ENCODE measurements at regions not wholly inside any gene's neighbourhood (a gene's known extent, or its start where the extent isn't known, plus 50 kb on each side); places are given as distances from the start of the nearest gene placed in this dataset.
"Not testable (repeated sequence)": the region's sequence is repeated elsewhere in the genome, so short reads cannot be mapped to it uniquely, and the experiment has no call there.

DNA sequence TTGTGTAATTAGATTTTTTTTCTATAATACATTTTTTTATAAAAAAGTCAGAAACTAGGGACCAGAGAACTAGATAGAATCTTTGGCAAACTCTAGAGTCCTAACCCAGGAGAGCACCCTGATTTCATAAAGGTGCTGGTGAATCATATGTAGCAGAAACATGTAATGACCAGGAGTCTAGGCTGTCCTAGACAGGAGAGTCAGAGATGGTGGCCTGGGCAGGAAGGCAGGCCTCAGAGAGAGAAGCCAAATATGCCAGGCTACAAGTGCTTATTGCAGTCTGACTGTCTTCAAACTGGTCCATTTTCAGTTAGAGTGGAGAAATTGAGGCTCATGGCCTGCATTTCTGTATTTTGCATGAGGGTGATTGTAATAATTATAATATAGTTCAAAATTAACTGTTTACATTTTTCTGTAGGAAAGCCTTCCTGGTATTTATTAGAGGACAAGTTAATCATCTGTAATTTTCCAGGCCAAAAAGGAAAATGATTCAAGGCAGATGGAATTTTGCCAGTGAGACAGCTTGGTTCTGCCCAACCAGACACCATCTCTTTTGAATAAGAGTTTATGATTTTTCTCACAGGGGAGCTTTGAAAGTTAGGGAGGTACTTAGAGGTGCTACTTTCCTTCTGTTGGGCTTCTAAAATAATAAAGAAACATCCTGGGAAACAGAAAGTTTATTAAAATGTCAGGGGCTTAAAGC, 129.8 kb downstream of the S1PR1 start:
- no peak for DNase-seq (ENCODE audit: extremely low read depth in 1 of 2, low read depth in 1 of 2)

DNA sequence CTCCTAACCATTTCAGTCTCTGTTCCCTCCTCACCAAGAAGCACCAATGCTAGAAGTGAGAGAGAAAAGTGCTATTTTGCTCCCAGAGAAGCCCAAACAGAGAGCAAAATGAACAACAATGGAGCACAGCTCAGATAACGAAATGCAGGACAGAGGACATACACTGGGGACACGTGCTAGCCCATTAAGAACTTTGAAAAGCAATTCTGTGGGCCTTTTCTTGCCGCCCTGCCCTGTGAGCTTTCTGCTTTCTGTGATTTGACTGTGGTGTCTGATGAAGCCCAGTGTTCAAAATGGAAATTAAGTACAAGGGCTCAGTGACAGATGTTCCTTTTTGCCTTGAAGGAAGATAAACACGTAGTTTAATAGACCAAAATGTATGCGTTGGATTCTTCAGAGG, 130.8 kb downstream of the S1PR1 start:
- no peak for DNase-seq (ENCODE audit: extremely low read depth in 1 of 2, low read depth in 1 of 2)

DNA sequence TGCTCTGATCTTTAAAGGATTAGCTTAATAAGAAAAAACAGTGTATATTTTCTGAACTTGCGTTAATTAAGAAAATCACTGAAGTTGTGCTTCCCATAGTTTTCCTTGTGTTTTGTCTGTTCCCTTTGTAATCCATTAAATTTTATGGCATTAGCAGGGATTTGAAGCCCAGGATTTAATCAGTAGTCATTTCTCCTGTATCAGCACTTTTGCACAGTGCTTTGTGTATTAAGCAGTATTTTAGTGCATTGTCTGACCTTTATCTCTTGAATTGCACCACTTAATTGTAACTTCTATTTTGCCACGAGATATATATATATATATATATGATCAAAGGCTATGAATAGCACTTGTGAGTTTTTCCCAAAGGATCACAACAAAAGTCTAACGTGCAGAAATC, 133.7 kb downstream of the S1PR1 start:
- DNase-seq (ENCODE audit: extremely low read depth in 1 of 2, low read depth in 1 of 2), result no peak

DNA sequence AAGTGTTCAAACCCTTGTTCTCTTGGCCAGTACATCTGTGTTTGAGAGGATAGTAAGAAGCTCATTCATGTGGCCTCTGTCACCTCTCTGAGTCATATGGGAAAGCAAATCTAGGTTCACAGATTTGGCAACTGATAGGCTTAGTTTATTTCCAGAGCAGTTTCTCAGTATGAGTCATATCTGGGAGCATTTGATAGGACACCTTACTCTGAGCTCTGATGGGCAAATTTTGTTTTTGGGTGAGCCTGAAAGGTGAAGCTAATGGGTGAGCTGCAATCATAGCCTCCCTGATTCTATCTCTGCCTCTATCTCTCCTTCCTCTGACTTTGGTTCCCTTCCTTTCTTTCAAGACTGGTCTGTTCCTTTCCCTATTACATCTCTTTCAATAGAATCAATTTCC, 134.4 kb downstream of the S1PR1 start:
- DNase-seq (ENCODE audit: extremely low read depth in 1 of 2, low read depth in 1 of 2), result no peak

DNA sequence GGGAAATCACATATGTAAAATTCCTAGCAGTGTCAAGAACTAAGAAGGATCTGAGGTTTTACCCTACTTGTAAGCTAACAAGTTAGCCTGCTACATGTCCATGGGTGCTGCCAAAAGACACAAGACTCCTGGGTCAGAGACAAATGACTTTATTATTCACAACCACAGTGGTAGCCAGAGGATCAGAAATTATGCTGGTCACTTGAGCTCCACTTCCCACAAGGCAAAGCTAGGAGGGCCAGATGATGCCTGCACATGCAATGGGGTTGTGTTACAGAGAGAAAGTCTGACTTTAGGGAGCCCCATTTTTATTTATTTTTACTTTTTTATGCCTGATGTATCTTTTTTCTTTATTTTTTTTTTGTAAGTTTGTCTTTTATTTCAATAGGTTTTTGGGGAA, 136.8 kb downstream of the S1PR1 start:
- DNase-seq (ENCODE audit: extremely low read depth in 1 of 2, low read depth in 1 of 2), result no peak

DNA sequence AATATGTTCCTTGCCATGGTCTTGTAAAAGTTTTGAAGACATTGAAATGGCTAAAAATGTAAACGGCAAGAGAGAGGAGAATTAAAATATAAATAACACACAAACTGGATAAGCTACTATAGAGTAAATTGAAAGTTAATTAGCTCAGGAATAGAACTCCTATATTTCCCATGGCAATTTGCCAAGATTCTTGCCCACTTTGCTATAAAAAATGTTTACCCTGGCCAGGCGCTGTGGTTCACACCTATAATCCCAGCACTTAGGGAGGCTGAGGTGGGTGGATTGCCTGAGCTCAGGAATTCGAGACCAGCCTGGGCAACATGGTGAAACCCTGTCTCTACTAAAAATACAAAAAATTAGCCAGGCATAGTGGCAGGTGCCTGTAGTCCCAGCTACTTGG, 138.6 kb downstream of the S1PR1 start:
- DNase-seq (ENCODE audit: extremely low read depth in 1 of 2, low read depth in 1 of 2), result not testable (repeated sequence)

DNA sequence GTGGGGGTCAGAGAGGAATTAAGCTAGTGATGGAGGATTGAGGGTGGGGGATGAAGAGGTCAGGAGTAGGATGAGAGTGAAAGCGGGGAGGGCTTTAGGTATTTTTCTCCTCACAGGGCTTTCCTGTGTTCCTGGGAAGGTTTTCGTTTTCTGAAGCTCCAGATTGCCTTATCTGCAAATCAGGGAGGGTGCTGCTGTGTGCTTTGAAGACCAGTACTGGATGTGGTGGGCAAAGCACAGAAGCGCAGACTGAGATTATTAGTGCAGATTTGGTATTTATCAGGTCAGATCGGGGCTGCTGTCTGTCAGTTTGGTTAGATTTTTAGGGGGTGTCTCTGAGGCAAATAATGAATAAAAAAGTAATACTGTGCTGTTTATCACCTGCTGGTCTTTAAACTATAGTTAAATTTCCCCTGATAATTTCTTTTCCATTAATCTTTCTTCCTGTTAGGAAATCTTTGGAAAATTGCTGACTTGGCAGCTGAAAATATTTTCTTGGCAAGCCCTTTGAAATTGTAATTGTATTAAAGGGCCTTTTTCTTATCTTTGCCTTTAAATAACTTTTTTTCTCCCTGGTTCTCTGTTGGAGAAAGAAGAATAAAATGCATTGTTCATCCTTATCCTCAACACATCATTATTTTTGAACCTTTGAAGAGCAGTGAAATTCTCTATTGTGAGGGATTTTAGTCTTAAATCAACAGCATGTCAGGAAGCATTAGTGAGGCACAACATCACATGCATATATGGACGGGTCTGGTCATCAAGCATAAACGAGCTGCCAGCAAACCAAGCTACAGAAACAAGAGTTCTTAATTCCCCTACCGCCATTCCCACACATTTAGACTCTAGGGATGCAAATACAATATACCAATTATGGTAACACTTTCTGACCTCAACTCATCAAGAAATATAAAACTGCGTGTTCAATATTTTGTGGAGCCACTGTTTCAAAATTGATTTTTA, 139.6 kb downstream of the S1PR1 start:
- DNase-seq (ENCODE audit: extremely low read depth in 1 of 2, low read depth in 1 of 2), result no peak

DNA sequence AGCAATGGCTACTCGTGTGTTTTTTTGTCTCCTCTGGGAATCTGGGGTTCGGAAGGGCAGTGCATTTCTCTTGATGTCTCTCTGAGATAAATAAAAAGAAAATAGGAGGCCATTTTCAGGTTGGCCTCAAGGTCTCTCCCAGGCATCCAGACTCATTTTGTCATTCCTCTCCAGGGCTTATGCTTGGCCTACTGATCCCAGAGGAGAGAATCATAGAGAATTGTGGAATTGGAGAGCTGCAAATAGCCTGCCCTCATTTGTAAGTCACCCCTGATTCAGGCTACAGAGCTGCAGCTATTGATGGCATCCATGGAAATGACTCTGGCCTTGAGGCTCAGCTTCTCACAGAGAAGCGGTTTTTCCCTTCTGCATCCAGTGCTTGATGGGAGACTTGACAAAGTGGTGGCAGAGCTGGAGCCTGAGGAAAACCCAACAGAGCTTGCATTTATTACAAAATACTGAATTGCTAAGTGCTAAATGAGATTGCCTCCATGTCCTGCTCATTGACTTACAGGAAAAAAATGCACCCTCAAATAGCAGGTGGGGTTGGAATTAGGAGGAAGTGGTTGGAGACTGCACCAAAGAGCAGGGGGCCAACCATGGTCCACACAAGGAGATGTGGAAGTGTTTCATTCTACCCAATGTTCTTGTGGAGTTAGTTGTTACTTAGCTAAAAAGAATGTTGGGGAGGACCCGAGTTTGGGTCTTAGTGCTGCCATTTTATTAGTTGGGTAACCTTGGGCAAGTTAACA, 140.4 kb downstream of the S1PR1 start:
- no peak for DNase-seq (ENCODE audit: extremely low read depth in 1 of 2, low read depth in 1 of 2)

DNA sequence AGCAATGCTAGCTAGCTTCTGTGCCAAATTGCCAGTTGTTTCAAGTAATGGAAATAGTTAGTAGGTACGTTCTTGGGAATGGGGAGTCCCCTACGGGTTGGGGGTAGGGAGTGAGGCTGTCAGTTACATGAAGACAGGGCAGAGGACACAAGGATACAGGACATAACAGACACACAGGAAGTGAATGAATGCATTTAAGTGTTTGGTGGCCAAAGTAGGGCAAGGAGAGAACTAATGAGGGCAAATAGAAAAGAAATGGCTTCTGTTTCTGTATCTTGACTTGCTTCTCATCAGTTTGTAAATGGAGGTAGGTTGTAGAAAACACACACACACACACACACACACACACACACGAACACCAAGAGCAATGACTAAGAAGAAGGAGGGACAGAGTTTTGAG, 142.2 kb downstream of the S1PR1 start:
- DNase-seq (ENCODE audit: extremely low read depth in 1 of 2, low read depth in 1 of 2), result no peak

DNA sequence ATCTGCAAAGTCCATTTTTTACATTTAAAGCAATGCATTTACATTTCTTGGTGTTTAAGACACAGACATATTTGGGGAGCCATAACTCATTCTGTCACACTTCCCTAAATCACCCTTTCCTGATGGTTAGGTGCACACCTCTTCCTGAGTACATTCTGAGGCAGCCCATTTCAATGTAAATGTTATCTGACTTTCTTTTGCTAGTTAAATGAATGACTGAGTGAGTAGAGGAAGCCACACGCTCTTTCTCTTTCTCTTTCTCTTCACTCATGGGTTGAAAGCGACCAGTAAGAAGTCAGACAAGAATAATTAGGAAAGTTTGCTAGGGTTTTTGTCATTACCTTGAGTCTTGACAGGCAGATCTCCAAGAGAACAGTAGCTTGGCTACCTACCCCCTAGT, 143.1 kb downstream of the S1PR1 start:
- DNase-seq (ENCODE audit: extremely low read depth in 1 of 2, low read depth in 1 of 2), result no peak

DNA sequence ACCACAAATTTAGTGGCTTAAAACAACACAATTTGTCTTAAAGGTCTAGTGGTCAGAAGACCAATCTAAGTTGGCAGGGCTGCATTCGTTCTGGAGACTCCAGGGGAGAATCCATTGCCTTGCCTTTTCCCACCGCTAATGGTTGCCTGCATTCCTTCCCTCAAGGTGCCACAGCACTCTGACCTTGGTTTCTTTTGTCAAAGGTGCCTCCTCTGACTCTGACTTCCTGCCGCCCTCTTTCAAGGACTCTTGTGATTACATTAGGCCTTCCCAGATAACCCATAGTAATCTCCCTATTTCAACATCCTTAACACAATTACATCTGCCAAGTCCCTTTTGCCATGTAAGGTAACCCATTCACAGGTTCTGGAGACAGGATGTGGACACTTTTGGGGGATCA, 145.3 kb downstream of the S1PR1 start:
- DNase-seq (ENCODE audit: extremely low read depth in 1 of 2, low read depth in 1 of 2), result no peak

DNA sequence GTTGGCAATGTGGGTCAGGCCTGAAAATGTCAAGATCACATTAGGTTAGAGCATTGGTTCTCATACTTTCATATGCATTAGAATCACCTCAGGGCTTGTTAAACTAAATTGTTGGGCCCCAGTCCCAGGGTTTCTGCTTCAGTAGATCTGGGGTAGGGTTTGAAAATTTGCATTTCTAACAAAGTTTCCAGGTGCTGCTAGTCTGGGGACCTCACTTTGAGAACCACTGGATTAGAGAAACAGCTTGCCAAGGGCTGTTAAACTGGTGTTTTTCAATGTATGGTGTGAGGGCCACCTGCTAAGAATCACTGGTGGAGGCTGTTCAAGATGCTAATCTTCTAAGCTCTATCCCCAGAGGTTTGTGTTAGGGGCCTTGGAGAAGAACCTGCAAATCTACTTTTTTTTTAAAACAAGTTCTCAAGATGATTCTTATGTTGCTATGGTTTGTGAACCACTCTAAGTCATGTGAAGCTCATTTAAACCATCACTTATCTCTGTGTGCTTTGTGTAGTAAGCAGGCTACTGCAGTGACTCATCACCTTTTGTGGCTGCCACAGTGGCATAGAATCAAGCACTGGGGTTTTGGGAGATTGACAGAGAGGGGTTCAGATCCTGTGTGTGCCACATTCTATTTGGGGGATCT, 152.2 kb downstream of the S1PR1 start:
- peak in 1 of 2 donors; percentile 34 for DNase-seq (ENCODE audit: extremely low read depth in 1 of 2, low read depth in 1 of 2)

DNA sequence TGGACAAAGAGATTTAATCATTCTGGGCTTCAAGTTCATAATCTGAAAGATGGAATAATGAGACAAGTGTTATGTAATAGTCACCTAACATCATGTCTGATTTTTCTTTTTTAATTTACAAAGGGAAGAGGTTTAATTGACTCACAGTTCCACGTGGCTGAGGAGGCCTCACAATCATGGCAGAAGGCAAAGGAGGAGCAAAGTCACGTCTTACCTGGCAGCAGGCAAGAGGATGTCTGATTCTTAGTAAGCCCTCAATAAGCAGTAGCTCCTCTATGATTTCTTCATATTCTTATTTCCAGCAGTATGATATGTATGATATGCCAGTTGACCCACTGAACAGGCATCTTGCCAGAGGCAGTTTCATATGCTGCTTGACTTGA, 152.7 kb downstream of the S1PR1 start:
- no peak for DNase-seq (ENCODE audit: extremely low read depth in 1 of 2, low read depth in 1 of 2)

DNA sequence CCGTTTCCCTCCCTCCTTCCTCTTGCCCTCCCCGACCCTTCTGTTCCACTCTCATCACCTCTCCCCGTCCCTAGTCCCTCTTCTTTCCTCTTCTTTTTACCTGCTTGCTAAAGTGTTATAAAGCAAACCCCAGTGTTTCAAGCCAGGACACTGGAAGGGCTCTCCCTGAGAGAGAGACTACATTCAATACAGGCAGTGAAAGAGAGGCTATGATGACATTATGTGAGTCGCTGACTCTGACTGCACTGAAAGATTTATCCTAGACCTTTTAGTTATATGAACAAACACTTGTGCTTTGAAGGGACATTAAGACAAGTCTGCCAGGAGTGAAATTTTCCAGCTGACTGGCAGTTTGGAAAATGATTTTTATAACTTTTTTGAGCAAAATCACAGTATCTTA, 155.7 kb downstream of the S1PR1 start:
- no peak for DNase-seq (ENCODE audit: extremely low read depth in 1 of 2, low read depth in 1 of 2)

DNA sequence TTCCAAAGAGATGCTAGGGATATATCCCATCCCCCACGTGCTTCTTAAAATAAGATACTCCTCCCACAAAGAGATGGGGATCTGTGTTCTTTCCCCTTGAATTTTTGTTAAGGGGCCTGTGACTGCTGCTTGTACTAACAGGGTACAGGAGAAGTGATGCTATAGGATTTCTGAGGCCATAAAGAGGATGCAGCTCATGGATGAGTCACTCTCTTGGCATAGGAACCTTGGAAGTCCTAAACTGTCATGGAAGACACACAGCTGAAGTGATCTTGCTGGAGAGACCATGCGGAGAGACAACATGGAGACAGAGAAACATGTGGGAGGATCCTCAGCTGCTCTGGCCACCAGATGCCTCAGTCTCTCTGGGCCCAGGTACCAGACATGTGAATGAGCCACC, 157.2 kb downstream of the S1PR1 start:
- no peak for DNase-seq (ENCODE audit: extremely low read depth in 1 of 2, low read depth in 1 of 2)

DNA sequence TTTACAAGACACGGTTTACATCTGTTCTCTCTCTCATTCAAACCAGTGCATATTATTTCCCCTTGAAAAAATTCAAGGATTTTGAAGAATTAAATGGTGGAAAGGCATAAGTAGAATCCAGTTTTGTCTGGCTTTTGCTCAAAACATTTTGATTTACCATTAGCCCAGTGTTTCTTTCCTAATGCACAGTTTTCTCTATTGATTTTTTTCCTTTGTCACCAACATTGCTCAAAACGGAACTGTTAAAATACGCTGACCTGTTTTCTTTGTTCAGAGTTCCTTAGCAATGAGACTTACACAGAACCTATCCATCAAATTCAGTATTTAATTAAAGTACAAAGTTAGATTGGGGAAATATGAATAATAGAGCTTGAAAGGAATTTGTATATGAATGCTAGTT, 162.4 kb downstream of the S1PR1 start:
- DNase-seq (ENCODE audit: extremely low read depth in 1 of 2, low read depth in 1 of 2), result no peak

DNA sequence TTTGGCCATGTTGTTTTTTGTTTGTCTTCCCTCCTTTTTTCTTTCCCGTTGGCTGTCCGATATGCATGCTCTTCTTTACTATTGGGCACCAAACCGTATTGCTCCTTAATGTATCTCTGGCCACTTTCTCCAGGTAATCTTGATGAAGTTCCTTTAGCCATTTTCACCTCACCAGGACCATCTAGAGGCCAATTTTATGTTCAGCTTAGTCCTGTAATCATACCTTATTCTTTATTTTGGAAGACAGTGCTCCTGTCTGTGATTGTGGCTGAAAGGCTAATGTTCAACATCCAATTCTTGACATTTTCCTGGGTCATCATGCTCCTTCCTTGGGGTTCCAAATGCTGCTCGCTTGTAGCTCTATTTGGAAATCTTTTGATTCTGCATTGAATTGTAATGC, 169.5 kb downstream of the S1PR1 start:
- no peak for DNase-seq (ENCODE audit: extremely low read depth in 1 of 2, low read depth in 1 of 2)

DNA sequence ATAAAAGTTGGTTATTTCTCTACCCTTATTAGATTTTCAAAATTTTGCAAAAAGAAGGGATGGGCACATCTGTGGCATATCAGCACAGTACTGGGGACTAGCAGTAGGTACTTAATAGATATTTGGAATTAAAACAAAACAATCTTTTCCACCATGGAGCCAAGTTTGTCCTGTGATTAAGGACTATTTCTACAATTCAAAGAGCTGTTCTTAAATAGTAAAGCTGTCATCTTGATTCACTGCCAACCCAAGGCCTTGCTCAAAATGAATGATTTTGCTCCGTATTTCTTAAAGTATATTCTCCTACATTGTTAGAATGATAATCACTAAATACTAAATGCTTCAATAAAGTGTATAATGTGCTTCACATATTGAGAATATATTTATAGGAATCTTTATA, 169.9 kb downstream of the S1PR1 start:
- no peak for DNase-seq (ENCODE audit: extremely low read depth in 1 of 2, low read depth in 1 of 2)

DNA sequence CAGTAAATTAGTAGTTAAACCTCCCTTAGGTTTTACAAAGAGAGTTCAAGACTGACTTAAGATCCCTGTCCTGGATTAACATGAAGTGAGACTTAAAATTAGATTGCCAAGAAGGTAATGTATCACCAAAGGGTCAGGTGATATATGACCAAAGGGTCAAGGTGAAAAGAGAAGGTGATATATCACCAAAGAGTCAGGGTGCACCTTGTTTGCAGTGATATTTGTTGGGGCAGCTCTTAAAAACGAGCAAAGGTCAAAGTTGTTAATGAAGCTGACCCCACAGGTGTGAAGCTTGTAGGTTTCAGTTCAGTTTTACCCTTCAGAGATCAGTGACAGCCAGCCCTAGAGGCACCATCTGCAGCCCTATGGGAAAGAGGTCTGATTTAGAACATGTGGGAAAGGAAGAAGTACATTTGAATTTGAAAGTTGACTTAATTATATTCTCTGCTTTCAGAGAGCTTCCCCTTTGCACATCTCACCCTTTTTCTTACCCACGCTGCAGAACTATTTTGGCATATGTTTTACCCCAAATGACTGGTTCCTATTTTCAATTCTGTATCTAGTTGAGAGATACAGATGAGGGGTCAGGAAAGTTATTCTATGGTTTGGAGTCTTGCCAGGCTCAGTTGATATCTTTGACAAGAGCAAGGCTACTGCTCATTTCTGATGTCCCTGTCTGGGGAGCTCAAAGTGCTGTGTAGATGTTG, 170.8 kb downstream of the S1PR1 start:
- DNase-seq (ENCODE audit: extremely low read depth in 1 of 2, low read depth in 1 of 2), result no peak

DNA sequence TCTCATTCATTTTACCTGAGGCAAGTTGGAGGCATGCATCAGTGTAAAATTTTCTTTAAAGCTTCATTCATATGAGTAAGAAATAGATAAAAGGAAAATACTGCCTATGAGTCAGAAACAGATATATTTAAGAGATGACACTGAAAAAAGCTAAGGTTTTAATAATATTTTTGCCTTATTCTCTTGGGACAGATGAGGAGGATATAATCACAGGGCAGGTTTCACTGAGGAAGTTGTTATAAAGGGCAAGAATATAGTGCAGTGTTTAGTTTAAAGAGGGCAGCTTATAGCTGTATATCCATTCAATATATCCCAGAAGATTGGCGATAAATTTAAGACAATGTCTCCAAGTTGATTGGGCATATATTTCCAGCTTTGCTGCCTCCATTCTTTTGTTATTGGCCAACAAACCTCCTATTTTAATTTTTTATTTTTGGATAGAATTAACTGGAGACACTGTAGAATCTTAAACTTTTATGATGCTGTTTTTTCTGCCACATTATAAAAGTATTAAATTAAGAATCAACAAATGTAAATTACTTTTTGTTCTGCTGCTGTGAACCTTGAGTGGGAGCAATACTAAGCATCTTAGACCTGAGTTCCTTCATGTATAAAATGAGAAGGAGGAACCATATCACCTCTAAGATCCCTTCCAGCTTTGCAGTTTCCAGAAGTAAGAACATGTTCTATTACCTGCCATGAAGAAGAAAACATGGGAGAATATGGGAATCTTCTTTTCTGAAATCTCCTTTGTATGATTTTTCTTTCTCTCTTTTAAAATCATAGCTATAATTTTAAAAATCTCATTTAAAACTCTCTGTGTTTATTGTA, 171.6 kb downstream of the S1PR1 start:
- no peak for DNase-seq (ENCODE audit: extremely low read depth in 1 of 2, low read depth in 1 of 2)

All from stimulated activated CD8-positive, alpha-beta memory T cell treated with anti-CD3 and anti-CD28 coated beads, Interleukin-7, amount 100 ng/mL, for 48 hours (primary cell).